ENCODE measurements at regions not wholly inside any gene's neighbourhood (a gene's known extent, or its start where the extent isn't known, plus 50 kb on each side); places are given as distances from the start of the nearest gene placed in this dataset.

DNA sequence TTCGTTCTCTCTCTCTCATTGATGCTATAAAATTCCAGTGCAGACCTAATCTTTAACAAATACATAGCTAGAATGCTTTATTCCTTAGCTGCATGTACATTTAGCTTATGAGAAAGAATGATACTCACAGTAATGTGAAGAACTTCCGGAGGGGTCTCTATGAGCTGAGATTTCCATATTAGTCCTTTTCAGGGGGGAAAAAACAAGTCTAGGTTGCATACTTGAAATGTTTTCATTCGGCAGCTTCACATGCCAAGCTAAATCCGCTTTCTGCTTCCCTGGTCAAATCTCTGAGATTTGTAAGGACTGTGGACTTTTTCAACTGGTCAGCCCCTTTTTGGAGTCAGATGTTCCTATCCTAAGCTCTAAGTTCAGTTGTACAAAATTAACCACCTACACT lies 111.5 kb upstream of the COL8A1 start:
- no peaks in the 10 kb centered on the region for H3K79me2 ChIP-seq (ENCODE audit: control insufficient read depth, insufficient read depth, low read length)
- no peaks in the 10 kb centered on the region for H3K36me3 ChIP-seq (ENCODE audit: control insufficient read depth, insufficient read depth, low read length)
- no peaks in the 10 kb centered on the region for H3K4me1 ChIP-seq (ENCODE audit: control insufficient read depth, low read depth, low read length)
- no peak overlapping the region for H3K4ac ChIP-seq (ENCODE audit: low read depth, low read length)
- no CpG with 5 or more reads among the region's 4 CpGs for WGBS (ENCODE audit: extremely low coverage, insufficient coverage, low lambda C conversion rate)
- no peak overlapping the region for H3K56ac ChIP-seq (ENCODE audit: low read length)
- H3K4me2 ChIP-seq (ENCODE audit: low read length): no peak overlapping the region
- H2AK5ac ChIP-seq (ENCODE audit: low read length): no peak overlapping the region
- DNase-seq: peak; percentile 18
- H3K79me1 ChIP-seq (ENCODE audit: low read length): no peaks in the 10 kb centered on the region
- H3K23ac ChIP-seq (ENCODE audit: low read length): no peak overlapping the region
- no peak overlapping the region for H2BK15ac ChIP-seq (replicated peaks; ENCODE audit: low read depth)
- H3K27me3 ChIP-seq (ENCODE audit: insufficient read depth, low read length, poor library complexity): no peaks in the 10 kb centered on the region
- no peak overlapping the region for H3K9ac ChIP-seq (ENCODE audit: low read length)
- H4K8ac ChIP-seq (ENCODE audit: low read depth, low read length): no peak overlapping the region
- H2BK120ac ChIP-seq (ENCODE audit: low read depth, low read length): no peak overlapping the region
- H3K4me3 ChIP-seq (ENCODE audit: low read length): no peak overlapping the region
- H3K27ac ChIP-seq (ENCODE audit: low read depth, low read length): no peak overlapping the region
- H4K5ac ChIP-seq (ENCODE audit: low read length): no peak overlapping the region
- H3K18ac ChIP-seq (ENCODE audit: low read length): no peak overlapping the region
- no peak overlapping the region for H2BK5ac ChIP-seq (ENCODE audit: low read length)

GRCh38 chr3:99524559-99524958 lies 113.8 kb upstream of the COL8A1 start:
- Histone ChIP-seq H3K36me3 (ENCODE audit: control insufficient read depth, insufficient read depth, low read length) (no peaks in the 10 kb centered on the region), H3K4ac (ENCODE audit: low read depth, low read length) (no peak overlapping the region), H3K23ac (ENCODE audit: low read length) (no peak overlapping the region), H3K56ac (ENCODE audit: low read length) (no peak overlapping the region), H2BK5ac (ENCODE audit: low read length) (no peak overlapping the region), H4K5ac (ENCODE audit: low read length) (no peak overlapping the region), H3K4me3 (ENCODE audit: low read length) (no peak overlapping the region), H3K18ac (ENCODE audit: low read length) (no peak overlapping the region), H3K79me2 (ENCODE audit: control insufficient read depth, insufficient read depth, low read length) (no peaks in the 10 kb centered on the region), H2AK5ac (ENCODE audit: low read length) (no peak overlapping the region), H3K79me1 (ENCODE audit: low read length) (no peaks in the 10 kb centered on the region), H4K8ac (ENCODE audit: low read depth, low read length) (no peak overlapping the region), H3K27me3 (ENCODE audit: insufficient read depth, low read length, poor library complexity) (no peaks in the 10 kb centered on the region), H3K4me2 (ENCODE audit: low read length) (no peak overlapping the region), H3K4me1 (ENCODE audit: control insufficient read depth, low read depth, low read length) (no peaks in the 10 kb centered on the region), H2BK15ac (replicated peaks; ENCODE audit: low read depth) (no peak overlapping the region), H3K27ac (ENCODE audit: low read depth, low read length) (no peak overlapping the region), H2BK120ac (ENCODE audit: low read depth, low read length) (no peak overlapping the region), H3K9ac (ENCODE audit: low read length) (no peak overlapping the region)
- no peak for DNase-seq

GRCh38 chr3:99523431-99524127 lies 114.8 kb upstream of the COL8A1 start:
- DNase-seq: no peak
- no peak overlapping the region for H3K27ac ChIP-seq (ENCODE audit: low read depth, low read length)
- H3K79me2 ChIP-seq (ENCODE audit: control insufficient read depth, insufficient read depth, low read length): no peaks in the 10 kb centered on the region
- no peak overlapping the region for H2BK5ac ChIP-seq (ENCODE audit: low read length)
- no peak overlapping the region for H4K8ac ChIP-seq (ENCODE audit: low read depth, low read length)
- no peak overlapping the region for H2BK15ac ChIP-seq (replicated peaks; ENCODE audit: low read depth)
- H3K79me1 ChIP-seq (ENCODE audit: low read length): no peaks in the 10 kb centered on the region
- no peak overlapping the region for H3K56ac ChIP-seq (ENCODE audit: low read length)
- WGBS (ENCODE audit: extremely low coverage, insufficient coverage, low lambda C conversion rate): no CpG with 5 or more reads among the region's 3 CpGs
- no peak overlapping the region for H3K4me3 ChIP-seq (ENCODE audit: low read length)
- H2AK5ac ChIP-seq (ENCODE audit: low read length): no peak overlapping the region
- H3K18ac ChIP-seq (ENCODE audit: low read length): no peak overlapping the region
- no peak overlapping the region for H3K4ac ChIP-seq (ENCODE audit: low read depth, low read length)
- no peak overlapping the region for H3K23ac ChIP-seq (ENCODE audit: low read length)
- no peaks in the 10 kb centered on the region for H3K36me3 ChIP-seq (ENCODE audit: control insufficient read depth, insufficient read depth, low read length)
- no peak overlapping the region for H3K4me2 ChIP-seq (ENCODE audit: low read length)
- no peaks in the 10 kb centered on the region for H3K4me1 ChIP-seq (ENCODE audit: control insufficient read depth, low read depth, low read length)
- no peaks in the 10 kb centered on the region for H3K27me3 ChIP-seq (ENCODE audit: insufficient read depth, low read length, poor library complexity)
- no peak overlapping the region for H4K5ac ChIP-seq (ENCODE audit: low read length)
- no peak overlapping the region for H2BK120ac ChIP-seq (ENCODE audit: low read depth, low read length)
- no peak overlapping the region for H3K9ac ChIP-seq (ENCODE audit: low read length)

DNA sequence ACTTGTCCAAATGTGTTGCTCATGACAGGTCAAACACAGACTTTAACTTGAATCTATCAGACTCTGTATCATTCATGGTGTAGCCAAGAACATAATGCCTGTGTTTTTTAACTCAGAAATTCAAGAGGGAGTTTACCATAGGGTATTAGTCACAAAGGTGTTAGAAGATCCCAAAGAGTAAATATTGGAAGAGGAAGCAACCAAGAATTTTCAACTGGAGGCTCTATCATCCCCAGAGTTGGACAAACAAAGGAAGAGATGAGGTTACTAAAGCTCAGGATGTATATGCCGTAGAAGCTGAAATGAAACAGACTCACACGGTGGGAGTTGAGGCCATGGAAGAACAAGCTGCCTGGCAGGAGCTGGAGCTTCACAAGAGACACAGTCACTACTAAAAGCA lies 116.2 kb upstream of the COL8A1 start:
- H2AK5ac ChIP-seq (ENCODE audit: low read length): no peak overlapping the region
- no peak overlapping the region for H3K4me3 ChIP-seq (ENCODE audit: low read length)
- H3K79me2 ChIP-seq (ENCODE audit: control insufficient read depth, insufficient read depth, low read length): no peaks in the 10 kb centered on the region
- no peak overlapping the region for H4K8ac ChIP-seq (ENCODE audit: low read depth, low read length)
- no peak overlapping the region for H2BK5ac ChIP-seq (ENCODE audit: low read length)
- H3K4ac ChIP-seq (ENCODE audit: low read depth, low read length): no peak overlapping the region
- H3K27me3 ChIP-seq (ENCODE audit: insufficient read depth, low read length, poor library complexity): no peaks in the 10 kb centered on the region
- H3K4me1 ChIP-seq (ENCODE audit: control insufficient read depth, low read depth, low read length): no peaks in the 10 kb centered on the region
- H2BK120ac ChIP-seq (ENCODE audit: low read depth, low read length): no peak overlapping the region
- no peak overlapping the region for H3K9ac ChIP-seq (ENCODE audit: low read length)
- H3K36me3 ChIP-seq (ENCODE audit: control insufficient read depth, insufficient read depth, low read length): no peaks in the 10 kb centered on the region
- DNase-seq: no peak
- H3K18ac ChIP-seq (ENCODE audit: low read length): no peak overlapping the region
- H3K56ac ChIP-seq (ENCODE audit: low read length): no peak overlapping the region
- H2BK15ac ChIP-seq (replicated peaks; ENCODE audit: low read depth): no peak overlapping the region
- no peak overlapping the region for H3K27ac ChIP-seq (ENCODE audit: low read depth, low read length)
- no peaks in the 10 kb centered on the region for H3K79me1 ChIP-seq (ENCODE audit: low read length)
- no CpG with 5 or more reads among the region's 2 CpGs for WGBS (ENCODE audit: extremely low coverage, insufficient coverage, low lambda C conversion rate)
- H3K23ac ChIP-seq (ENCODE audit: low read length): no peak overlapping the region
- H4K5ac ChIP-seq (ENCODE audit: low read length): no peak overlapping the region
- H3K4me2 ChIP-seq (ENCODE audit: low read length): no peak overlapping the region

GRCh38 chr3:99521551-99521950 lies 116.8 kb upstream of the COL8A1 start:
- Histone ChIP-seq H4K5ac (ENCODE audit: low read length) (no peak overlapping the region), H3K56ac (ENCODE audit: low read length) (no peak overlapping the region), H3K4ac (ENCODE audit: low read depth, low read length) (no peak overlapping the region), H3K9ac (ENCODE audit: low read length) (no peak overlapping the region), H3K4me1 (ENCODE audit: control insufficient read depth, low read depth, low read length) (no peaks in the 10 kb centered on the region), H3K79me2 (ENCODE audit: control insufficient read depth, insufficient read depth, low read length) (no peaks in the 10 kb centered on the region), H3K36me3 (ENCODE audit: control insufficient read depth, insufficient read depth, low read length) (no peaks in the 10 kb centered on the region), H2BK15ac (replicated peaks; ENCODE audit: low read depth) (no peak overlapping the region), H3K79me1 (ENCODE audit: low read length) (no peaks in the 10 kb centered on the region), H3K27ac (ENCODE audit: low read depth, low read length) (no peak overlapping the region), H3K27me3 (ENCODE audit: insufficient read depth, low read length, poor library complexity) (no peaks in the 10 kb centered on the region), H3K18ac (ENCODE audit: low read length) (no peak overlapping the region), H2BK120ac (ENCODE audit: low read depth, low read length) (no peak overlapping the region), H4K8ac (ENCODE audit: low read depth, low read length) (no peak overlapping the region), H3K4me3 (ENCODE audit: low read length) (no peak overlapping the region), H2AK5ac (ENCODE audit: low read length) (no peak overlapping the region), H3K23ac (ENCODE audit: low read length) (no peak overlapping the region), H2BK5ac (ENCODE audit: low read length) (no peak overlapping the region), H3K4me2 (ENCODE audit: low read length) (no peak overlapping the region)
- WGBS (ENCODE audit: extremely low coverage, insufficient coverage, low lambda C conversion rate): no CpG with 5 or more reads among the region's 2 CpGs
- no peak for DNase-seq

DNA sequence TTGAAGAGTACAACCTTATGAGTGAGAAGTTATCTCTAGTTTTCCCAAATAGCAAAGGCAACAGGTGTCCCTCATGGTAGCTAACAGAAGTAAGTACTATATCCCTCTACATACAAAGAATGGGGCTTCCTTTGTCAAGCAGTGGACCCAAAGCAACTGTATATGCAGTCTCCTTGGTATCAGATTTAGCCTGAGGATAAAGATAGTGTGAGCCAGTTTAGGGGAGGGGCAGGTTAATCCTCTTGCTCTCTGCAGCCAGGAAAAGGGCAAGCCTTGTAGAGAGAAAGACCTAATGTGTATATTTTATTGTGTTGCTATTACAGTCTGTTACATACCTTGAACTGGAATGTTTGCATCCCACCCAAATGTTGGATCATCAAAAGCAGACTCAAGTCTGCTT lies 117.9 kb upstream of the COL8A1 start:
- Histone ChIP-seq H3K36me3 (ENCODE audit: control insufficient read depth, insufficient read depth, low read length) (no peaks in the 10 kb centered on the region), H3K23ac (ENCODE audit: low read length) (no peak overlapping the region), H3K4ac (ENCODE audit: low read depth, low read length) (no peak overlapping the region), H2BK120ac (ENCODE audit: low read depth, low read length) (no peak overlapping the region), H3K27ac (ENCODE audit: low read depth, low read length) (no peak overlapping the region), H3K79me2 (ENCODE audit: control insufficient read depth, insufficient read depth, low read length) (no peaks in the 10 kb centered on the region), H3K27me3 (ENCODE audit: insufficient read depth, low read length, poor library complexity) (no peaks in the 10 kb centered on the region), H2BK5ac (ENCODE audit: low read length) (no peak overlapping the region), H3K18ac (ENCODE audit: low read length) (no peak overlapping the region), H2BK15ac (replicated peaks; ENCODE audit: low read depth) (no peak overlapping the region), H4K5ac (ENCODE audit: low read length) (no peak overlapping the region), H3K56ac (ENCODE audit: low read length) (no peak overlapping the region), H3K4me3 (ENCODE audit: low read length) (no peak overlapping the region), H2AK5ac (ENCODE audit: low read length) (no peak overlapping the region), H3K4me2 (ENCODE audit: low read length) (no peak overlapping the region), H3K9ac (ENCODE audit: low read length) (no peak overlapping the region), H3K4me1 (ENCODE audit: control insufficient read depth, low read depth, low read length) (no peaks in the 10 kb centered on the region), H3K79me1 (ENCODE audit: low read length) (no peaks in the 10 kb centered on the region), H4K8ac (ENCODE audit: low read depth, low read length) (no peak overlapping the region)
- peak; percentile 81 for DNase-seq
